Esophagus muscularis mucosa (tissue), 4 donors: ENCODE measurements at regions not wholly inside any gene's neighbourhood (a gene's known extent, or its start where the extent isn't known, plus 50 kb on each side); places are given as distances from the start of the nearest gene placed in this dataset.

Experiments
- EP300 ChIP-seq: sonication (generic); formaldehyde crosslinking; IDR thresholded peaks from one replicate; pipeline ENCODE4 v1.6.1; 2017; ENCODE audit warnings: antibody characterized with exemption
- POLR2A ChIP-seq: fragments of 450-650 bp; IDR thresholded peaks from one replicate; pipeline ENCODE4 v1.6.1; 2017; ENCODE audit warnings: antibody characterized with exemption, moderate library complexity, mild to moderate bottlenecking, low read depth
- POLR2AphosphoS5 ChIP-seq, 2 donors: sonication (generic); formaldehyde crosslinking; IDR thresholded peaks; one replicate each; pipeline ENCODE4 v1.6.1; 2017; ENCODE audit warnings: antibody characterized with exemption in 2 of 2
- TF ChIP-seq, protein P1 (sequence below), 3 experiments: fragments of 200-600 bp in 2 of 3; fragments of 450-650 bp in 1 of 3; sonication (generic) in 2 of 3; IDR thresholded peaks; one replicate each; pipeline ENCODE4 v1.5.1; 2017 to 2019; ENCODE audit warnings: antibody characterized with exemption in 3 of 3, mild to moderate bottlenecking in 2 of 3, moderate library complexity in 1 of 3

GRCh38 chr12:58435647-58436046, 484.7 kb downstream of the LRIG3 start:
- TF ChIP-seq, protein P1, sequence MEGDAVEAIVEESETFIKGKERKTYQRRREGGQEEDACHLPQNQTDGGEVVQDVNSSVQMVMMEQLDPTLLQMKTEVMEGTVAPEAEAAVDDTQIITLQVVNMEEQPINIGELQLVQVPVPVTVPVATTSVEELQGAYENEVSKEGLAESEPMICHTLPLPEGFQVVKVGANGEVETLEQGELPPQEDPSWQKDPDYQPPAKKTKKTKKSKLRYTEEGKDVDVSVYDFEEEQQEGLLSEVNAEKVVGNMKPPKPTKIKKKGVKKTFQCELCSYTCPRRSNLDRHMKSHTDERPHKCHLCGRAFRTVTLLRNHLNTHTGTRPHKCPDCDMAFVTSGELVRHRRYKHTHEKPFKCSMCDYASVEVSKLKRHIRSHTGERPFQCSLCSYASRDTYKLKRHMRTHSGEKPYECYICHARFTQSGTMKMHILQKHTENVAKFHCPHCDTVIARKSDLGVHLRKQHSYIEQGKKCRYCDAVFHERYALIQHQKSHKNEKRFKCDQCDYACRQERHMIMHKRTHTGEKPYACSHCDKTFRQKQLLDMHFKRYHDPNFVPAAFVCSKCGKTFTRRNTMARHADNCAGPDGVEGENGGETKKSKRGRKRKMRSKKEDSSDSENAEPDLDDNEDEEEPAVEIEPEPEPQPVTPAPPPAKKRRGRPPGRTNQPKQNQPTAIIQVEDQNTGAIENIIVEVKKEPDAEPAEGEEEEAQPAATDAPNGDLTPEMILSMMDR (IDR thresholded peaks at IDR 0.05): no peak
- TF ChIP-seq POLR2A (no peak), POLR2AphosphoS5 (IDR thresholded peaks at IDR 0.05) (no peak), EP300 (no peak)
